ENCODE measurements at regions not wholly inside any gene's neighbourhood (a gene's known extent, or its start where the extent isn't known, plus 50 kb on each side); places are given as distances from the start of the nearest gene placed in this dataset.

- TF ChIP-seq, protein P1, sequence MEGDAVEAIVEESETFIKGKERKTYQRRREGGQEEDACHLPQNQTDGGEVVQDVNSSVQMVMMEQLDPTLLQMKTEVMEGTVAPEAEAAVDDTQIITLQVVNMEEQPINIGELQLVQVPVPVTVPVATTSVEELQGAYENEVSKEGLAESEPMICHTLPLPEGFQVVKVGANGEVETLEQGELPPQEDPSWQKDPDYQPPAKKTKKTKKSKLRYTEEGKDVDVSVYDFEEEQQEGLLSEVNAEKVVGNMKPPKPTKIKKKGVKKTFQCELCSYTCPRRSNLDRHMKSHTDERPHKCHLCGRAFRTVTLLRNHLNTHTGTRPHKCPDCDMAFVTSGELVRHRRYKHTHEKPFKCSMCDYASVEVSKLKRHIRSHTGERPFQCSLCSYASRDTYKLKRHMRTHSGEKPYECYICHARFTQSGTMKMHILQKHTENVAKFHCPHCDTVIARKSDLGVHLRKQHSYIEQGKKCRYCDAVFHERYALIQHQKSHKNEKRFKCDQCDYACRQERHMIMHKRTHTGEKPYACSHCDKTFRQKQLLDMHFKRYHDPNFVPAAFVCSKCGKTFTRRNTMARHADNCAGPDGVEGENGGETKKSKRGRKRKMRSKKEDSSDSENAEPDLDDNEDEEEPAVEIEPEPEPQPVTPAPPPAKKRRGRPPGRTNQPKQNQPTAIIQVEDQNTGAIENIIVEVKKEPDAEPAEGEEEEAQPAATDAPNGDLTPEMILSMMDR (IDR thresholded peaks at IDR 0.05): no peak
- no peak for TF ChIP-seq POLR2AphosphoS5 (IDR thresholded peaks at IDR 0.05)
Observed at GRCh38 chr3:89690646-89691045, 583.2 kb downstream of the EPHA3 start.
